ENCODE measurements at regions not wholly inside any gene's neighbourhood (a gene's known extent, or its start where the extent isn't known, plus 50 kb on each side); places are given as distances from the start of the nearest gene placed in this dataset.

GRCh38 chr2:186135686-186136085, 350.4 kb upstream of the ZC3H15 start:
- no peaks in the 10 kb centered on the region for H3K9me3 ChIP-seq
- CTCF ChIA-PET: no interaction called here
- Mint-ChIP-seq H3K27ac (ENCODE audit: unreplicated experiment) (no peak overlapping the region), H3K27me3 (ENCODE audit: insufficient read depth, unreplicated experiment) (no peaks in the 10 kb centered on the region), H3K4me1 (ENCODE audit: low read depth, unreplicated experiment) (peaks cover under 1% of the 10 kb centered on the region), H3K4me3 (ENCODE audit: unreplicated experiment) (no peak overlapping the region), H3K9me3 (ENCODE audit: unreplicated experiment) (no peaks in the 10 kb centered on the region), H3K36me3 (ENCODE audit: insufficient read depth, unreplicated experiment) (no peaks in the 10 kb centered on the region)
- no peak for TF ChIP-seq CTCF (IDR thresholded peaks at IDR 0.05; ENCODE audit: insufficient read depth in 1 of 2, low read depth in 1 of 2, low read length in 1 of 2, severe bottlenecking in 1 of 2, unreplicated experiment in 1 of 2)
- no peak overlapping the region for H3K4me3 ChIP-seq (ENCODE audit: low read depth, low read length)
- intact Hi-C loops (cut with micrococcal nuclease; ENCODE audit: unreplicated experiment): no loop called here
- no TSS peak for BruUV-seq (replicated peaks)
- no peaks in the 10 kb centered on the region for H3K27me3 ChIP-seq (replicated peaks; ENCODE audit: control insufficient read depth, insufficient read depth, low read length)
- POLR2A ChIA-PET: no interaction called here
- H3K4me1 ChIP-seq: no peaks in the 10 kb centered on the region
- no peaks in the 10 kb centered on the region for H3K36me3 ChIP-seq (ENCODE audit: control insufficient read depth, insufficient read depth, low read length)
- no peak for DNase-seq

- H3K9me3 ChIP-seq: no peaks in the 10 kb centered on the region
- H3K4me1 Mint-ChIP-seq (ENCODE audit: low read depth, unreplicated experiment): no peaks in the 10 kb centered on the region
- H3K9me3 Mint-ChIP-seq (ENCODE audit: unreplicated experiment): no peaks in the 10 kb centered on the region
- H3K36me3 ChIP-seq (ENCODE audit: control insufficient read depth, insufficient read depth, low read length): no peaks in the 10 kb centered on the region
- no peak overlapping the region for H3K4me3 Mint-ChIP-seq (ENCODE audit: unreplicated experiment)
- no peaks in the 10 kb centered on the region for H3K27me3 Mint-ChIP-seq (ENCODE audit: insufficient read depth, unreplicated experiment)
- H3K27ac Mint-ChIP-seq (ENCODE audit: unreplicated experiment): no peak overlapping the region
- intact Hi-C loops (cut with micrococcal nuclease; ENCODE audit: unreplicated experiment): no loop called here
- H3K36me3 Mint-ChIP-seq (ENCODE audit: insufficient read depth, unreplicated experiment): no peaks in the 10 kb centered on the region
- H3K27me3 ChIP-seq (replicated peaks; ENCODE audit: control insufficient read depth, insufficient read depth, low read length): no peaks in the 10 kb centered on the region
- DNase-seq: no peak
- H3K4me1 ChIP-seq: no peaks in the 10 kb centered on the region
- BruUV-seq (replicated peaks): no TSS peak
- no peak overlapping the region for H3K4me3 ChIP-seq (ENCODE audit: low read depth, low read length)
- CTCF ChIA-PET: no interaction called here
- POLR2A ChIA-PET: no interaction called here
- no peak for TF ChIP-seq CTCF (IDR thresholded peaks at IDR 0.05; ENCODE audit: insufficient read depth in 1 of 2, low read depth in 1 of 2, low read length in 1 of 2, severe bottlenecking in 1 of 2, unreplicated experiment in 1 of 2)
Measured at GRCh38 chr2:186136860-186137259, 349.2 kb upstream of the ZC3H15 start.

- ChIA-PET CTCF (no interaction called here), POLR2A (no interaction called here)
- Mint-ChIP-seq H3K27ac (ENCODE audit: unreplicated experiment) (no peak overlapping the region), H3K9me3 (ENCODE audit: unreplicated experiment) (no peaks in the 10 kb centered on the region), H3K36me3 (ENCODE audit: insufficient read depth, unreplicated experiment) (no peaks in the 10 kb centered on the region), H3K4me1 (ENCODE audit: low read depth, unreplicated experiment) (no peaks in the 10 kb centered on the region), H3K4me3 (ENCODE audit: unreplicated experiment) (no peak overlapping the region), H3K27me3 (ENCODE audit: insufficient read depth, unreplicated experiment) (no peaks in the 10 kb centered on the region)
- Histone ChIP-seq H3K4me3 (ENCODE audit: low read depth, low read length) (no peak overlapping the region), H3K36me3 (ENCODE audit: control insufficient read depth, insufficient read depth, low read length) (no peaks in the 10 kb centered on the region), H3K4me1 (no peaks in the 10 kb centered on the region), H3K27me3 (replicated peaks; ENCODE audit: control insufficient read depth, insufficient read depth, low read length) (no peaks in the 10 kb centered on the region), H3K9me3 (no peaks in the 10 kb centered on the region)
- intact Hi-C loops (cut with micrococcal nuclease; ENCODE audit: unreplicated experiment): no loop called here
- no TSS peak for BruUV-seq (replicated peaks)
- no peak for DNase-seq
- TF ChIP-seq CTCF (IDR thresholded peaks at IDR 0.05; ENCODE audit: insufficient read depth in 1 of 2, low read depth in 1 of 2, low read length in 1 of 2, severe bottlenecking in 1 of 2, unreplicated experiment in 1 of 2): no peak
Measured at GRCh38 chr2:186138845-186139244, 347.2 kb upstream of the ZC3H15 start.
